ENCODE measurements at regions not wholly inside any gene's neighbourhood (a gene's known extent, or its start where the extent isn't known, plus 50 kb on each side); places are given as distances from the start of the nearest gene placed in this dataset.

- intact Hi-C loops (cut with micrococcal nuclease; ENCODE audit: unreplicated experiment) (no loop called here), in situ Hi-C loops (cut with HindIII; ENCODE audit: low pct_unique_long_range_greater_than_20kb, low sequenced_read_pairs) (no loop called here)
- Histone ChIP-seq H3K27me3 (ENCODE audit: control insufficient read depth, insufficient read depth, low read length) (no peaks in the 10 kb centered on the region), H3K4me1 (ENCODE audit: control insufficient read depth, insufficient read depth, low read length) (no peaks in the 10 kb centered on the region), H3K9me3 (ENCODE audit: control insufficient read depth, insufficient read depth, low read depth, low read length) (no peaks in the 10 kb centered on the region), H3K27ac (ENCODE audit: low read length) (no peak overlapping the region), H3K36me3 (ENCODE audit: control insufficient read depth, insufficient read depth, low read length) (no peaks in the 10 kb centered on the region), H3K4me3 (ENCODE audit: low read depth in 2 of 2, low read length in 2 of 2) (no peak overlapping the region)
- DNase-seq (ENCODE audit: low read depth, low spot score) (no peak), ATAC-seq (no peak)
- BruUV-seq (replicated peaks), result no TSS peak
- POLR2A ChIA-PET, result no interaction called here
- TF ChIP-seq REST (IDR thresholded peaks at IDR 0.05; ENCODE audit: insufficient read depth in 1 of 2, low read depth in 2 of 2, low read length in 1 of 2) (no peak), POLR2AphosphoS5 (IDR thresholded peaks at IDR 0.05; ENCODE audit: low read depth, low read length) (no peak), TCF7L2 (IDR thresholded peaks at IDR 0.05; ENCODE audit: low read depth, low read length) (no peak), SIN3A (IDR thresholded peaks at IDR 0.05; ENCODE audit: borderline replicate concordance, insufficient read depth, low read depth, low read length) (no peak)
- TF ChIP-seq, protein P1, sequence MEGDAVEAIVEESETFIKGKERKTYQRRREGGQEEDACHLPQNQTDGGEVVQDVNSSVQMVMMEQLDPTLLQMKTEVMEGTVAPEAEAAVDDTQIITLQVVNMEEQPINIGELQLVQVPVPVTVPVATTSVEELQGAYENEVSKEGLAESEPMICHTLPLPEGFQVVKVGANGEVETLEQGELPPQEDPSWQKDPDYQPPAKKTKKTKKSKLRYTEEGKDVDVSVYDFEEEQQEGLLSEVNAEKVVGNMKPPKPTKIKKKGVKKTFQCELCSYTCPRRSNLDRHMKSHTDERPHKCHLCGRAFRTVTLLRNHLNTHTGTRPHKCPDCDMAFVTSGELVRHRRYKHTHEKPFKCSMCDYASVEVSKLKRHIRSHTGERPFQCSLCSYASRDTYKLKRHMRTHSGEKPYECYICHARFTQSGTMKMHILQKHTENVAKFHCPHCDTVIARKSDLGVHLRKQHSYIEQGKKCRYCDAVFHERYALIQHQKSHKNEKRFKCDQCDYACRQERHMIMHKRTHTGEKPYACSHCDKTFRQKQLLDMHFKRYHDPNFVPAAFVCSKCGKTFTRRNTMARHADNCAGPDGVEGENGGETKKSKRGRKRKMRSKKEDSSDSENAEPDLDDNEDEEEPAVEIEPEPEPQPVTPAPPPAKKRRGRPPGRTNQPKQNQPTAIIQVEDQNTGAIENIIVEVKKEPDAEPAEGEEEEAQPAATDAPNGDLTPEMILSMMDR (IDR thresholded peaks at IDR 0.05), result peak; percentile 55; the same call in 1 of the 2 replicates
- CTCF ChIA-PET, result no interaction called here
These were observed 145.8 kb upstream of the THRB start for GRCh38 chr3:24640330-24640877.

DNA sequence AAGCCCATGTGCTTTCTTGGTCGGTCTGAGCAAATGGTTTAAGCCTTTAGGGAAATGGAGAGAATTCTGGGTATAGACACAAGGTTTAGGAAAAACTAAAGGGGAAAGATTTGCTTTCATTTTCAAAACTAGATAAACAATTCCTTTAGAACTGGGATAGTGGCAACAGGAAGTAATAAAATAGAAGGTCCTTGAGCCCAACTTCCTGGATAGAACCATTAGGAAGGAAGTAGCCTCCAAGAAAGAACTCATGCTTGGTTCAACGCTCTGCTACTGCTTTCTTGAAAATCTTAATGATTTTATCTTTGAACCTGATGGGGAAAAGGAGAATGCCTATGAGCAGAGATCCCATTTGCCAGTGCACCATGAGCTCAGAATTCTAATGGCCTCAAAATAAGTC, 147.0 kb upstream of the THRB start:
- TF ChIP-seq POLR2AphosphoS5 (IDR thresholded peaks at IDR 0.05; ENCODE audit: low read depth, low read length), result no peak
- TF ChIP-seq, protein P1 (IDR thresholded peaks at IDR 0.05), result no peak
- no peak for TF ChIP-seq TCF7L2 (IDR thresholded peaks at IDR 0.05; ENCODE audit: low read depth, low read length)
- no peak for TF ChIP-seq REST (IDR thresholded peaks at IDR 0.05; ENCODE audit: insufficient read depth in 1 of 2, low read depth in 2 of 2, low read length in 1 of 2)
- no peak for TF ChIP-seq SIN3A (IDR thresholded peaks at IDR 0.05; ENCODE audit: borderline replicate concordance, insufficient read depth, low read depth, low read length)
- DNase-seq (ENCODE audit: low read depth, low spot score) (no peak), ATAC-seq (no peak)
- no TSS peak for BruUV-seq (replicated peaks)
- no peak overlapping the region for H3K4me3 ChIP-seq (ENCODE audit: low read depth in 2 of 2, low read length in 2 of 2)
- CTCF ChIA-PET, result no interaction called here
- intact Hi-C loops (cut with micrococcal nuclease; ENCODE audit: unreplicated experiment) (no loop called here), in situ Hi-C loops (cut with HindIII; ENCODE audit: low pct_unique_long_range_greater_than_20kb, low sequenced_read_pairs) (no loop called here)
- POLR2A ChIA-PET, result no interaction called here
- no peaks in the 10 kb centered on the region for H3K36me3 ChIP-seq (ENCODE audit: control insufficient read depth, insufficient read depth, low read length)
- H3K27me3 ChIP-seq (ENCODE audit: control insufficient read depth, insufficient read depth, low read length), result no peaks in the 10 kb centered on the region
- H3K4me1 ChIP-seq (ENCODE audit: control insufficient read depth, insufficient read depth, low read length), result no peaks in the 10 kb centered on the region
- H3K27ac ChIP-seq (ENCODE audit: low read length), result no peak overlapping the region
- H3K9me3 ChIP-seq (ENCODE audit: control insufficient read depth, insufficient read depth, low read depth, low read length), result no peaks in the 10 kb centered on the region
